Lower lobe of right lung (tissue), 2 donors: ENCODE measurements at regions not wholly inside any gene's neighbourhood (a gene's known extent, or its start where the extent isn't known, plus 50 kb on each side); places are given as distances from the start of the nearest gene placed in this dataset.

Experiments
- ATAC-seq, 2 donors: fragments of 200-7000 bp; cut with Tn5 transposase; one replicate each; pipeline ENCODE4 v1.9.1; 2020 to 2022; ENCODE audit warnings: mild to moderate bottlenecking in 2 of 2, moderate library complexity in 2 of 2
- DNase-seq: peaks from one replicate; pipeline ENCODE4 v3.0.0-alpha.2; 2020
- H3K27ac ChIP-seq: fragments of 200-600 bp; one replicate; pipeline ENCODE4 v1.8.0; 2022
- H3K27me3 ChIP-seq: fragments of 200-600 bp; one replicate; pipeline ENCODE4 v1.8.0; 2022; ENCODE audit warnings: low read depth
- H3K36me3 ChIP-seq: fragments of 200-600 bp; one replicate; pipeline ENCODE4 v1.8.0; 2022; ENCODE audit warnings: mild to moderate bottlenecking
- H3K4me1 ChIP-seq: fragments of 200-600 bp; one replicate; pipeline ENCODE4 v1.8.0; 2022
- H3K4me3 ChIP-seq: fragments of 200-600 bp; one replicate; pipeline ENCODE4 v1.8.0; 2022; ENCODE audit warnings: mild to moderate bottlenecking
- H3K9me3 ChIP-seq: fragments of 200-600 bp; one replicate; pipeline ENCODE4 v1.8.0; 2022
- intact Hi-C: fragments of 100-400 bp; cut with DNase I; formaldehyde crosslinking; loops from one replicate; pipeline ENCODE4 v1.11.0; 2022
- TF ChIP-seq, protein P1 (sequence below): fragments of 200-600 bp; IDR thresholded peaks from one replicate; pipeline ENCODE4 v1.8.0; 2022; ENCODE audit warnings: antibody characterized with exemption, mild to moderate bottlenecking
- donor health status: DM: no; HTN: yes; CAD: no; lungs with severe emphysema.

DNA sequence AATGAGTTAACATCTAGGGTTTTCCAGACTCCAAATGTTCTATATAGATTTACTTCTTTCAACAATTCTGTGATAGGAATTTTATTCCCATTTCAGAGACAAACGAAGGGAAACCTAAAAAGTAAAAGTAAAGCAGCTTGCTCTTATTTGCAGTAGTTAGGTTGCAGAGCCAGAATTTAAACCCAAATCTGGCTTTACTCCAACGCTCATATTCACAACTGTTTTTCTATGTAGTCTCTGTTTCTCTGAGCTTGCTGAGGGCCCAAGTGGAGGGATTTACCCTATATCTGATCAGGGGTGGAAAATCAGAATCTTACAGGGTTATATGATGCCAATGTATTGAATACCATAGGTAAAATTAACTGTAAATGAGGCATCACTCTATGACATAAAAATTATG is 599.1 kb upstream of the GRIA3 start:
- TF ChIP-seq, protein P1, sequence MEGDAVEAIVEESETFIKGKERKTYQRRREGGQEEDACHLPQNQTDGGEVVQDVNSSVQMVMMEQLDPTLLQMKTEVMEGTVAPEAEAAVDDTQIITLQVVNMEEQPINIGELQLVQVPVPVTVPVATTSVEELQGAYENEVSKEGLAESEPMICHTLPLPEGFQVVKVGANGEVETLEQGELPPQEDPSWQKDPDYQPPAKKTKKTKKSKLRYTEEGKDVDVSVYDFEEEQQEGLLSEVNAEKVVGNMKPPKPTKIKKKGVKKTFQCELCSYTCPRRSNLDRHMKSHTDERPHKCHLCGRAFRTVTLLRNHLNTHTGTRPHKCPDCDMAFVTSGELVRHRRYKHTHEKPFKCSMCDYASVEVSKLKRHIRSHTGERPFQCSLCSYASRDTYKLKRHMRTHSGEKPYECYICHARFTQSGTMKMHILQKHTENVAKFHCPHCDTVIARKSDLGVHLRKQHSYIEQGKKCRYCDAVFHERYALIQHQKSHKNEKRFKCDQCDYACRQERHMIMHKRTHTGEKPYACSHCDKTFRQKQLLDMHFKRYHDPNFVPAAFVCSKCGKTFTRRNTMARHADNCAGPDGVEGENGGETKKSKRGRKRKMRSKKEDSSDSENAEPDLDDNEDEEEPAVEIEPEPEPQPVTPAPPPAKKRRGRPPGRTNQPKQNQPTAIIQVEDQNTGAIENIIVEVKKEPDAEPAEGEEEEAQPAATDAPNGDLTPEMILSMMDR, result no peak
- no peak for DNase-seq

DNA sequence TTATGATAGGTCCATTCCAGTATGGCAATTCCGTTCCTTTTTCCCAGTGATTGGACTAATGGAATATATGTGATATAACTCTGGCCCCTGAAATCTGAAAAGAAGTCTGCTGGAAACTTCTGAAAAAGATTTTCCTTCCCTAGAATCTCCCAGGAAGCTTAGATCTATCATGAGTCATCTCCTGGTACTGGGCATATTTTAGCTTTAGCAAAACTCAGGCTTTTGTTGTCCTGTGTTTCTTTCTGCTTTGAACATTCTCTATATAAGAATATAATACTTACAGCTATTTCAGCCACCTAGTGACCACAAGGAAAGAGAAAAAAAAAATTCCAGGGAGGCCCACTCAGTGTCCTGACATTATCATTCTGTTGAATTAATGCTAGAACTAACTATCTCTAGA is 597.2 kb upstream of the GRIA3 start:
- TF ChIP-seq, protein P1, result no peak
- Histone ChIP-seq H3K4me3 (no peak overlapping the region), H3K27ac (no peak overlapping the region), H3K27me3 (no peaks in the 10 kb centered on the region), H3K9me3 (no peaks in the 10 kb centered on the region), H3K4me1 (no peaks in the 10 kb centered on the region), H3K36me3 (no peaks in the 10 kb centered on the region)
- no peak for DNase-seq
- intact Hi-C loops, result no loop called here
- no peak for ATAC-seq

More for the DNA sequence above, 599.1 kb upstream of the GRIA3 start:
- no peak overlapping the region for H3K27ac ChIP-seq
- intact Hi-C loops, result no loop called here
- H3K4me3 ChIP-seq, result no peak overlapping the region
- H3K9me3 ChIP-seq, result no peaks in the 10 kb centered on the region
- no peaks in the 10 kb centered on the region for H3K27me3 ChIP-seq
- H3K4me1 ChIP-seq, result no peaks in the 10 kb centered on the region
- H3K36me3 ChIP-seq, result no peaks in the 10 kb centered on the region
- no peak for ATAC-seq

DNA sequence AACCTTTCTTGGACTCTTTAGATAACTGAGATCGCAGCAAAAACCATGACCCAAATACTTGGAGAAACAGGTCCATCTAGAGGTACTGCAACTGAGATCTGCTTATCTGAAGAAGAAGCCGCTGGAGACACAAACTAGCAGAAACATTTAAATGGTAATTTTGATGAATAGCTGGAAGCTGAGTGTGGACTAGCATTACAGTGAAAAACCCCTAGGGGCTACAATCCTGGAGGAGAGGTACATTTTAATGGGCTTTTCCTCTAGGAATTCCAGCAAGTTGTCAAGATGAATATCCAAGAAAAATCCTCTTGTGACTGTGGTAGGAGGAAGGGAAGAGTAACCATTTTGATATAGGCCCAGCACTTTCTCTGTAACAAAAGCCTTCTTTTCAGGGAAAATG is 592.5 kb upstream of the GRIA3 start:
- ATAC-seq (no peak), DNase-seq (no peak)
- TF ChIP-seq, protein P1, result no peak
- H3K27ac ChIP-seq, result no peak overlapping the region
- H3K4me3 ChIP-seq, result no peak overlapping the region
- intact Hi-C loops, result no loop called here
- H3K9me3 ChIP-seq, result no peaks in the 10 kb centered on the region
- no peaks in the 10 kb centered on the region for H3K4me1 ChIP-seq
- no peaks in the 10 kb centered on the region for H3K27me3 ChIP-seq
- H3K36me3 ChIP-seq, result no peaks in the 10 kb centered on the region

DNA sequence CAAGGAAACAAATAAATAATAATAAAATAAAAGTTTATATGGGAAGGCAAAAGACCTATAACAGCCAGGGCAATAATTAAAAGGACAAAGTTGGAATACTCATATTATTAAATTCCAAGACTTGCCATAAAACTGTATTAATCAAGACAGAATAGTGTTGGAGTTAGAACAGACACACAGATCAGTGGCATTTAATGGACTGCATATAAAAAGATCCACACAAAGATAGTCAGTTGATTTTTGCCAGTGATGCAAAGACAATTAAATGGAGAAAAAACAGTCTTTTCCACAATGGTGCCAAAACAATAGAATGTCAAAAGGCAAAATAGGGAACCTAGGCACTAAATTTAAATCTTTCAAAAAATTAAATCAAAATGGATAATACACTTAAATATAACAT is 587.1 kb upstream of the GRIA3 start:
- ATAC-seq, result no peak
- intact Hi-C loops, result no loop called here
- Histone ChIP-seq H3K4me1 (no peaks in the 10 kb centered on the region), H3K27me3 (no peaks in the 10 kb centered on the region), H3K36me3 (no peaks in the 10 kb centered on the region), H3K4me3 (no peak overlapping the region), H3K27ac (no peak overlapping the region), H3K9me3 (no peaks in the 10 kb centered on the region)
- no peak for DNase-seq
- TF ChIP-seq, protein P1, result no peak

DNA sequence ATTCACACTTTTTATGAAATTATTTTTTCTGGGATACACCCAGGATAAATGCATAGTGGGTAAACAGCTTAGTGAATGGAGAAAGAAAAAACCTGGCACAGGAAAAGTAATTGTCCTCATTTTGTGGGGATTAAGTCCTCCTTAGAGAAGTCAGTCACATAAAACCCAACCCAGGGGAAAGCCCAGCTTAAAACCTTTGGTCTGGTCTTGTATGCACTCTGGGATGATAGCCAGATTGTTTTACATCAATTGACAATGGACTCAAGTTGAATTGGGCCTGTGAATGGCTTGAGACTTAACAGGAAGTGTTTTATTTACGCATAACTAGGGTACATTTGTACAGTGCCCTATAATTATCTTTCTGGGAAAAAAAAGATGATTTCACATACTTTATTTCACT is 561.3 kb upstream of the GRIA3 start:
- no peak for DNase-seq
- Histone ChIP-seq H3K9me3 (no peaks in the 10 kb centered on the region), H3K36me3 (no peaks in the 10 kb centered on the region), H3K27ac (no peak overlapping the region), H3K4me1 (no peaks in the 10 kb centered on the region), H3K27me3 (no peaks in the 10 kb centered on the region), H3K4me3 (no peak overlapping the region)
- intact Hi-C loops, result no loop called here
- TF ChIP-seq, protein P1, result no peak
- no peak for ATAC-seq

DNA sequence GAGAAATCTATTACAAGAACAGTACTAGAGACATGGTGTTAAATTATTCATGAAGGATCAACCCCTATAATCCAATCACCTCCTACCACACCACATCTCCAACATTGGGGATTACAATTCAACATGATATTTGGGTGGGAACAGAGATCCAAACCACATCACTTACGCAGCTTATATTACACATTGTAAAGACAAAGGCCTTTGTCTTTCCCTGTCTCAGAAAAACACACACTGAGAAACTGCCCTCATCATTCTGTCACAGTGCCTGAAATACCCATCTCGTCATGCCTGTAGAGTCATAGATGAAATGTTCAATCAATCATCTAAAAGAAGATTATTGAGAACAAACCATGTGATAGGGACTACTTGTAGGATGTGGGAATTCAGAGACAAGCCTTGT is 558.8 kb upstream of the GRIA3 start:
- ATAC-seq (no peak), DNase-seq (no peak)
- Histone ChIP-seq H3K27me3 (no peaks in the 10 kb centered on the region), H3K27ac (no peak overlapping the region), H3K36me3 (no peaks in the 10 kb centered on the region), H3K9me3 (no peaks in the 10 kb centered on the region), H3K4me3 (no peak overlapping the region), H3K4me1 (no peaks in the 10 kb centered on the region)
- TF ChIP-seq, protein P1, result no peak
- intact Hi-C loops, result no loop called here
